GM20000 (cell line): ENCODE measurements at regions not wholly inside any gene's neighbourhood (a gene's known extent, or its start where the extent isn't known, plus 50 kb on each side); places are given as distances from the start of the nearest gene placed in this dataset.

ENCODE experiments used
- DNase-seq: peaks from one replicate; pipeline ENCODE4 v3.0.0; 2012; ENCODE audit warnings: low spot score
- CTCF ChIP-seq: IDR thresholded peaks from 2 replicates; pipeline ENCODE4 v1.5.1; 2012; ENCODE audit warnings: mild to moderate bottlenecking, control low read depth; ENCODE audit errors: extremely low read depth, missing control alignments

- no peak for TF ChIP-seq CTCF
Observed at GRCh38 chr7:9900339-9900738, 1073.3 kb upstream of the PHF14 start.

GRCh38 chr7:9921326-9921725, 1052.3 kb upstream of the PHF14 start:
- no peak for DNase-seq

More at GRCh38 chr7:9900339-9900738, 1073.3 kb upstream of the PHF14 start:
- no peak for DNase-seq

GRCh38 chr7:9937944-9938631, 1035.6 kb upstream of the PHF14 start:
- no peak for DNase-seq
- TF ChIP-seq CTCF = no peak

More at GRCh38 chr7:9921326-9921725, 1052.3 kb upstream of the PHF14 start:
- no peak for TF ChIP-seq CTCF

- TF ChIP-seq CTCF = no peak
Observed at GRCh38 chr7:9939176-9939575, 1034.5 kb upstream of the PHF14 start.

GRCh38 chr7:9945131-9945530, 1028.5 kb upstream of the PHF14 start:
- no peak for TF ChIP-seq CTCF
- no peak for DNase-seq

More at GRCh38 chr7:9939176-9939575, 1034.5 kb upstream of the PHF14 start:
- DNase-seq = no peak

GRCh38 chr7:9945857-9946256, 1027.8 kb upstream of the PHF14 start:
- no peak for DNase-seq

More at GRCh38 chr7:9945857-9946256, 1027.8 kb upstream of the PHF14 start:
- no peak for TF ChIP-seq CTCF
